Mesothelial cell of epicardium (in vitro differentiated cells): ENCODE measurements at regions not wholly inside any gene's neighbourhood (a gene's known extent, or its start where the extent isn't known, plus 50 kb on each side); places are given as distances from the start of the nearest gene placed in this dataset.

Source experiments
- DNase-seq, 2 experiments: peaks; one replicate each; pipeline ENCODE4 v3.0.0; 2021; ENCODE audit warnings: low spot score in 2 of 2; ENCODE audit not compliant: unreplicated experiment in 2 of 2
- H3K27ac Mint-ChIP-seq: 2 replicates; pipeline ENCODE4 v1.8.0; 2021; ENCODE audit warnings: mixed read lengths
- H3K27me3 Mint-ChIP-seq: 2 replicates; pipeline ENCODE4 v1.8.0; 2021; ENCODE audit warnings: low read depth, mixed read lengths
- H3K36me3 Mint-ChIP-seq: 2 replicates; pipeline ENCODE4 v1.8.0; 2021; ENCODE audit warnings: mixed read lengths
- H3K4me1 Mint-ChIP-seq: 2 replicates; pipeline ENCODE4 v1.8.0; 2021; ENCODE audit warnings: mixed read lengths
- H3K4me3 Mint-ChIP-seq: 2 replicates; pipeline ENCODE4 v1.8.0; 2021; ENCODE audit warnings: mild to moderate bottlenecking, moderate library complexity, mixed read lengths
- H3K9me3 Mint-ChIP-seq: 2 replicates; pipeline ENCODE4 v1.8.0; 2021; ENCODE audit warnings: mixed read lengths
- CTCF ChIP-seq: fragments of 200-600 bp; sonication (generic); IDR thresholded peaks from one replicate; pipeline ENCODE4 v1.5.0; 2021; ENCODE audit warnings: antibody characterized with exemption; ENCODE audit not compliant: unreplicated experiment

DNA sequence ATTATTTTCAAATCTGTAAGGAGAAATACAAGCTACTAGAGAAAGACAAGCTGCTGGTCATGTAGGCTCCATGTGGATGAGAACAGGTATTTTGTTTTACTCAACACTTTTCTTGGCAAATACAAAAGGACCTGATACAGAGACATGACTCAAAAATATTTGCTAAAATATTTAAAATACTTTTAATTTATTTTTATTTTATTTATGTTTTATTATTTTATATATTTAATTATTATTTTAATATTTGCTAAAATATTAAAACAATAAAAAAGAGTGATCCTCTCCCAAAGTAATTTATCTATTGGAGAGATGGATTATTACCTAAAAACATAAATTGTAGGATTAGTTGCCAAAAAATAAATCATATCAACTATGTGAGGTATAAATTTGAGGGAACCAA is 808.9 kb upstream of the SEL1L start:
- Mint-ChIP-seq H3K36me3 (no peaks in the 10 kb centered on the region), H3K27ac (no peak overlapping the region), H3K9me3 (peaks cover 7% of the 10 kb centered on the region), H3K4me1 (peaks cover 12% of the 10 kb centered on the region), H3K4me3 (no peak overlapping the region), H3K27me3 (no peaks in the 10 kb centered on the region)
- DNase-seq, result no peak
- no peak for TF ChIP-seq CTCF

- no peaks in the 10 kb centered on the region for H3K4me1 Mint-ChIP-seq
- TF ChIP-seq CTCF, result no peak
- no peaks in the 10 kb centered on the region for H3K36me3 Mint-ChIP-seq
Observed at GRCh38 chr14:82345184-82345583, 811.5 kb upstream of the SEL1L start.

DNA sequence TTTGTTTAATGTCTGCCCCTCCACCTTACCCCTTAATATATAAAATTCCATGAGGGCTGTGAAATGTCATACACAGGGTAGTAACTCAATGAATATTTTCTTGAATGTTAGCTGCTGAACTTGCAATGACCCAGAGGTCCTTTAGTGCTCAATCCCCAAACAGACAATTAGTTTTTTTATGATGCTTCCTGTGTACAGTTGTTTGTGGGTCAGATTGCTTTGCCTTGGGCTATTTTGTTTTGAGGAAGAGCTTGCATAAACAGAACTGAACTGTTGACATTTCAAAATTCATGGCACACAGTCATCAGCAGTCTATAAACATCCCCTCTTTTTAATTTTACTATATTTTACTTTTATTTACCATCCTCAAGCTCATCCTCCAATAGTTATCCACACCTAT is 820.5 kb upstream of the SEL1L start:
- H3K9me3 Mint-ChIP-seq, result peaks cover 3% of the 10 kb centered on the region
- no peak overlapping the region for H3K4me3 Mint-ChIP-seq
- H3K4me1 Mint-ChIP-seq, result no peaks in the 10 kb centered on the region
- no peak for DNase-seq
- no peak overlapping the region for H3K27ac Mint-ChIP-seq
- no peak for TF ChIP-seq CTCF
- peaks cover 3% of the 10 kb centered on the region for H3K27me3 Mint-ChIP-seq
- H3K36me3 Mint-ChIP-seq, result no peaks in the 10 kb centered on the region

More at GRCh38 chr14:82345184-82345583, 811.5 kb upstream of the SEL1L start:
- no peak overlapping the region for H3K27ac Mint-ChIP-seq
- no peak for DNase-seq
- H3K9me3 Mint-ChIP-seq, result peaks cover 7% of the 10 kb centered on the region
- no peak overlapping the region for H3K4me3 Mint-ChIP-seq
- no peaks in the 10 kb centered on the region for H3K27me3 Mint-ChIP-seq

DNA sequence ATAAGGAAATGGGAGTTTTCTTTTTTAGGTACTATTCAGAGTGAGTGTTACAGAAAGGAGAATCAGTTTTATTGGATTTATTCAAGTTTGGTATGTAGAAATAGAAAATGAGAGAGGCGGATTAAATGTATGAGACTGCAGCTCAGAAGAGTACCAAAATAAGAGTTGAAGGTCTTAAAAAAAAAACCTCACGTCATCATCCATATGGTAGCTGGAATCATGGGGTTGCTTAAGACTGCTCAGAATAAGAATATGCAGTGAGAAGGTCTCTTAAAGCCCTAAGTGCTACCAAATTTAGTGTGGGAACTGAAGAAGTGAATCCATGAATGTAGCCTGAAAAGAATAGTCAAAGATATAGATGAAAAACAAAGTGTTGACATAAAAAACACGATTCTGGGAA is 825.5 kb upstream of the SEL1L start:
- no peak overlapping the region for H3K27ac Mint-ChIP-seq
- peaks cover 3% of the 10 kb centered on the region for H3K9me3 Mint-ChIP-seq
- H3K4me3 Mint-ChIP-seq, result no peak overlapping the region
- no peaks in the 10 kb centered on the region for H3K36me3 Mint-ChIP-seq
- TF ChIP-seq CTCF, result no peak
- H3K4me1 Mint-ChIP-seq, result no peaks in the 10 kb centered on the region
- peaks cover 3% of the 10 kb centered on the region for H3K27me3 Mint-ChIP-seq
- no peak for DNase-seq

- no peak overlapping the region for H3K27ac Mint-ChIP-seq
- no peaks in the 10 kb centered on the region for H3K36me3 Mint-ChIP-seq
- DNase-seq, result no peak
- H3K4me3 Mint-ChIP-seq, result no peak overlapping the region
- peaks cover 3% of the 10 kb centered on the region for H3K27me3 Mint-ChIP-seq
- H3K4me1 Mint-ChIP-seq, result no peaks in the 10 kb centered on the region
- no peak for TF ChIP-seq CTCF
- no peaks in the 10 kb centered on the region for H3K9me3 Mint-ChIP-seq
Observed at GRCh38 chr14:82362452-82362851, 828.8 kb upstream of the SEL1L start.

DNA sequence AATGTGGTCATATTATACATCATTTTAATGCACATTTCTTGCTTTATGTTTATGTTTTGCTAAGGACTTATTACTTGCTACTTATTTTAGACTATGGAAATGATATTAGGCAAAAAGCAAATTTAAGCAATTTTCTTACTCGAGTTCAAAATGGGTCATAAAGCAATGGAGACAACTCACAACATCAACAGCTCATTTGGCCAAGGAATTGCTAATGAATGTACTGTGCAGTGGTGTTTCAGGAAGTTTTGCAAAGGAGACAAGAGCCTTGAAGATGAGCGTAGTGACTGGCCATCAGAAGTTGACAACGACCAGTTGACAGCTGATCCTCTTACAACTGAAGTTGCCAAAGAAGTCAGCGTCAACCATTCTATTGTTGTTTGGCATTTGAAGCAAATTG is 831.8 kb upstream of the SEL1L start:
- peaks cover 6% of the 10 kb centered on the region for H3K9me3 Mint-ChIP-seq
- H3K4me3 Mint-ChIP-seq, result no peak overlapping the region
- H3K4me1 Mint-ChIP-seq, result no peaks in the 10 kb centered on the region
- TF ChIP-seq CTCF, result no peak
- H3K36me3 Mint-ChIP-seq, result no peaks in the 10 kb centered on the region
- H3K27me3 Mint-ChIP-seq, result no peaks in the 10 kb centered on the region
- H3K27ac Mint-ChIP-seq, result no peak overlapping the region
- no peak for DNase-seq
